GM12864 (cell line): ENCODE measurements at regions not wholly inside any gene's neighbourhood (a gene's known extent, or its start where the extent isn't known, plus 50 kb on each side); places are given as distances from the start of the nearest gene placed in this dataset.

Experiments used
- DNase-seq: peaks from one replicate; pipeline ENCODE4 v3.0.0-alpha.2; 2011; ENCODE audit warnings: low read depth
- H3K4me3 ChIP-seq: 2 replicates; pipeline ENCODE4 v1.5.1; 2011; ENCODE audit warnings: mild to moderate bottlenecking, low read depth, low read length, control low read depth
- CTCF ChIP-seq: IDR thresholded peaks from 2 replicates; pipeline ENCODE4 v1.5.1; 2011; ENCODE audit warnings: low read depth, mild to moderate bottlenecking, moderate library complexity, low read length, control low read depth, inconsistent platforms; ENCODE audit errors: missing control alignments

DNA sequence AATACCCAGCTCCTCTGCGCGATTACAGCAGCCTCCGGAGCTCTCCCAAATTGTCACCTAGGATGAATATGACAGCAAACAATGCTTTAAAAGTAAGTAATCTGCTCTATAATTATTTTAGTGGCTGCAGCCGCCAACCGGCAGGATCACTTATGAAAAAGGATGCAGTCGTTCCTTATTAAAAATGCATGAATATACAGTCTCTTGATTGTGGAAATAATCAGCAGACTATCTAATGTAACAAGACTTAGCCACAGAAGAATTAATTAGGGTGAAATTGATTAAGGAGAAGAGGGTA is 50.6 kb upstream of the CALM2 start:
- H3K4me3 ChIP-seq, result no peak overlapping the region
- DNase-seq, result no peak
- no peak for TF ChIP-seq CTCF

DNA sequence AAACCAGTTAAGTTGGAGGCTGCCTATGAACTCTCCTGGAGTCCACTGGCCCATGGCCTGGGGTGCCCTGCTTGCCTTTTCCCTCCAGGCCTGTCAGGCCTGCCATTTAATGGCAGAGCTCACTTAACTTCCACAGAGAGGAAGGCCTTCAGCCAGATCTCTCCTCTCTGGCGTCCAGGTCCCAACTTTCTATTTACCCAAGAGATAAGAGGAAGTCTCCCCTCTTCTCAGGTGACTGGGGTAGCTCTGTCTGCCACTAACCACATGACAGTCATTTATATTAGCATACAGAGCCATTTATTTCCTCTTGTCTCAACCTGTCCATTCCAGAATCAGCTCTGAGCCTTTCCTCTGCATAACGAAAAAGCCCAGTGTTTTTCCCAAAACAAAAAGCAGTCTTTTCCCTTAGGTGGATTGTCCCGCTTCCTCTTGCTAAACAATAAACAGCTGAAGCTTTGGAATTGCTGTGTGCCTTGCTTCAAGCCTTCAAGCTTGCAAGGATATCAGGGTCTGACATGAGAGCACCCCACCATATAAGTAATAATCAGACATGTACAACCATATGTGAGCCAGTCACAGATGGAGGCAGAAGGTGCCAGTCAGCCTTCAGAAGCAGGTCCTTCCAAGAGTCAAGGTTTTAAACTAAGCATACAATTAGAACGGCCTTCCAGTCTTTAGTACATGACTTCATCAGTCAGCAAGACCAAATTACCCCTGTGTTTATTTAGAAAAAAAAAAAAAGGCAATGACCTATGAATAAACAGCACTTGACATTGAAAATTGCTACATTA is 50.0 kb upstream of the CALM2 start:
- H3K4me3 ChIP-seq, result no peak overlapping the region
- TF ChIP-seq CTCF, result no peak
- no peak for DNase-seq
